GM12875 (cell line): ENCODE measurements at regions not wholly inside any gene's neighbourhood (a gene's known extent, or its start where the extent isn't known, plus 50 kb on each side); places are given as distances from the start of the nearest gene placed in this dataset.

ENCODE experiments used
- H3K4me3 ChIP-seq: one replicate; pipeline ENCODE4 v1.5.1; 2011; ENCODE audit warnings: low read depth, low read length, control low read depth
- CTCF ChIP-seq: IDR thresholded peaks from 2 replicates; pipeline ENCODE4 v1.5.1; 2011; ENCODE audit warnings: low read depth, mild to moderate bottlenecking, control low read depth, inconsistent platforms, low read length, moderate library complexity, borderline replicate concordance; ENCODE audit not compliant: insufficient read depth

GRCh38 chr11:119845305-119845704, 116.3 kb upstream of the NECTIN1 start:
- H3K4me3 ChIP-seq: no peak overlapping the region
- TF ChIP-seq CTCF: no peak

GRCh38 chr11:119844808-119845207, 115.8 kb upstream of the NECTIN1 start:
- TF ChIP-seq CTCF: no peak
- no peak overlapping the region for H3K4me3 ChIP-seq

- H3K4me3 ChIP-seq: no peak overlapping the region
- no peak for TF ChIP-seq CTCF
Measured at GRCh38 chr11:119843877-119844276, 114.9 kb upstream of the NECTIN1 start.

GRCh38 chr11:119842731-119843130, 113.7 kb upstream of the NECTIN1 start:
- H3K4me3 ChIP-seq: no peak overlapping the region
- TF ChIP-seq CTCF: no peak

GRCh38 chr11:119839476-119840133, 110.6 kb upstream of the NECTIN1 start:
- H3K4me3 ChIP-seq: no peak overlapping the region
- TF ChIP-seq CTCF: no peak

- TF ChIP-seq CTCF: no peak
- H3K4me3 ChIP-seq: no peak overlapping the region
Measured at GRCh38 chr11:119835753-119836152, 106.8 kb upstream of the NECTIN1 start.

- H3K4me3 ChIP-seq: no peak overlapping the region
- no peak for TF ChIP-seq CTCF
Measured at GRCh38 chr11:119832202-119832935, 103.4 kb upstream of the NECTIN1 start.
